GM19463 (cell line): ENCODE measurements at regions not wholly inside any gene's neighbourhood (a gene's known extent, or its start where the extent isn't known, plus 50 kb on each side); places are given as distances from the start of the nearest gene placed in this dataset.
"Not testable (repeated sequence)": the region's sequence is repeated elsewhere in the genome, so short reads cannot be mapped to it uniquely, and the experiment has no call there.

Experiments
- ATAC-seq: cut with Tn5 transposase; IDR thresholded peaks from one replicate; pipeline ENCODE4 v1.9.1; 2021; ENCODE audit warnings: mild to moderate bottlenecking, moderate library complexity; ENCODE audit not compliant: unreplicated experiment

DNA sequence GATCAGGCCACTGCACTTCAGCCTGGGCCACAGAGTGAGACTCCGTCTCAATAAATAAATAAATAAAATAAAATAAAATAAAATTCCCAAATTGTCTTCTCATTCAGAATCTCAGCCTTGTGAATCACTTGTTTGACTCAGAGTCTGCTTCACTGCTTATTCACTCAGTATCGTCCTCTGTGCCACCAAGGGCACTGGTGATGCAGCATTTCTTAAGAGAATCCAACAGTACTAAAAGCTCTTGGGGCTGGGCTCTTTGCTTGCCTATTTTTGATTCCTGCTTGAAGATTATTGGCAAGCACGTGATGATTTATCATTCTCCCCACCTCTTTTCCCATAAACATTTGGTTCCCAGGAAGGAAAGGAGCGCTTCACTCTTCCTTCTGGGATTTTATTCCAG lies 54.8 kb upstream of the HMGB1 start:
- no peak for ATAC-seq

DNA sequence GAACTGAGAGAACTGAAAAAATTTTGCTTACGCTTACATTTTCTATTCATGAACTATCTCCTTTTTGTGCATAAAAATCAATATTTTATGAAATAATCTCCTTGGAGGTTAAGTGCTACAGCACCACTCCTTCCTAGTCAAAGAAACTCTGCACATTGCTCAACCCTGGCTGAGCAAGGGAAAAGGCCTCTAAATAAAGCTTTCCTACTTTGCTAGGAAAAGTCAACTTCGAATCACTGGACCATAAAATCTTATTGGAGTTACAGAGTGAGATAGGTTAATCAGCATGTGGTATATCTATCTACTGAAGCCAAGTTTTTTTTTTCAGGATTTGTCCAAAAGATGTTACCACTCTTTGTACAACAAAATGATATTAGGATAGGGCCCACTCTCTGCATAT lies 57.5 kb upstream of the HMGB1 start:
- ATAC-seq, result no peak

GRCh38 chr13:30523817-30524216 lies 58.1 kb upstream of the HMGB1 start:
- ATAC-seq, result not testable (repeated sequence)

DNA sequence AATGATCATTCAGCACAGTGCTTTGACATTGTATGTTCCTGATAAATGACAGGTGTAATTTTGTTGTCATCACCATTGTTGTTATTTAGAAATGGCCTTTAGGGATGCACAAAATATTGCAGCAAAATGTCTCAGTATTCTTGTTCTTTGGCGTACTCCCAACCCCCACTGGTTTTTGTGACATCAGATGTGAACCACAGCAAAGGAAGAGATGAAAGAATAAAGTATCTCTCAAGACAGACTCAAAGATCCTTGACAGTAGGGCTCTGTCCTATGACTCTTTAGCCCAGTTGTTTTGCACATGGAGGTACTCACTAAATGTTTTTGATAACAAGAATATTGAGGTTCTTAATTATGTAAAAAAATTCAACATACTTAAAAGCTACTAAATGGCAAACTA lies 59.5 kb upstream of the HMGB1 start:
- not testable (repeated sequence) for ATAC-seq

- no peak for ATAC-seq
These were observed 61.1 kb upstream of the HMGB1 start for GRCh38 chr13:30526612-30527495.

DNA sequence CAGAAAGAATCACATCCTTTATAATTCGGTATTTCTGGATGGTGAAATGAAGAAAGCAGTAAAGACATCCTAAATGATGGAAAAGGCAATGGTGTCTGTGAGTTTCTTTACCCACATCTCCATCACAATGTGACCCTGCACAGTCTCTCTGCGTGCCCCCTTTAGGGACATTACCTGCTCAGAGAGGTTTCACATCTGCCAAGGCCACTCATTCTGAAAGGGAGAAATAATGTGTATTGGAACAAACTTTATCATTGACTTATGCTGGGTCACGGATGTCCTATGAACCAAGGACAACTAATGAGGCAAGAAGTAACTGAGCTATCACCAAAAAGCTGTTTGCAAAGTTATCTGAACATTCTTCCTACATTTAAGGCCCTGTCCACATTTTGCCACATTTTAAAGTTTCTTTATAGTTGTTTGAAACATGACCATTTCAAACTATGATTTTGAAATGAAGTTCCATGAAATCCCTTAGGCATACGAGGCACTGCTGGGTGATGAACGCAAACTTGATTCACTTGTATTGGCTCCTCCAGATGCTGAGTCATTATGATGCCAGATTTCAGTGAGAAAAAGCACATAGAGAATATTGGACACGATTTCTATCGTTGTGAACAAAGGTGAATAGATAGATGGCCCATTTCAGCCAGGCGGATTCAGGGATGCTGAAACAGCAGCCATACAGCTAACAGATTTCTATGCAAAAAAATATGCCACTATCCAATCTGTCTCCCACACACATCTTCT lies 63.5 kb upstream of the HMGB1 start:
- peak; percentile 93 for ATAC-seq

DNA sequence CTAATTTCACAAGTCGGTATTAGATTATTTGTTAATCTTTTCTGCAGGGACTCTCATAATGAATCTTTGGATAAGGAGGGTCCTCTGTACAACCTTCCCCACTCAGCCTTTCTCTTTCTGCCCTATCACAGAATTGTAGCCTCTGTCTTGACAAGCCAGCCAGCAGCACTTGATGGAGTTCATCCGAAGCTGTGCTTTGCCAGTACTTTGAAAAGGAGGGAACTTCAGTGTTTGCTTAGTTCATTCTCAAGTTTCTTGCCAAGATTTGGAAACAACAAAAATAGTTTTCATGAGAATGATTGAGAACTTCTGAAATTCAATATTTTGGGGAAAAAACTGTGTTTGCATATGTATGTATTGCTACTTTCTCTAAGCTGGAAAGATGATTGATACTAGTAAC lies 69.3 kb upstream of the HMGB1 start:
- ATAC-seq, result no peak

GRCh38 chr13:30545320-30545719 lies 72.4 kb upstream of the USPL1 start:
- ATAC-seq, result no peak

DNA sequence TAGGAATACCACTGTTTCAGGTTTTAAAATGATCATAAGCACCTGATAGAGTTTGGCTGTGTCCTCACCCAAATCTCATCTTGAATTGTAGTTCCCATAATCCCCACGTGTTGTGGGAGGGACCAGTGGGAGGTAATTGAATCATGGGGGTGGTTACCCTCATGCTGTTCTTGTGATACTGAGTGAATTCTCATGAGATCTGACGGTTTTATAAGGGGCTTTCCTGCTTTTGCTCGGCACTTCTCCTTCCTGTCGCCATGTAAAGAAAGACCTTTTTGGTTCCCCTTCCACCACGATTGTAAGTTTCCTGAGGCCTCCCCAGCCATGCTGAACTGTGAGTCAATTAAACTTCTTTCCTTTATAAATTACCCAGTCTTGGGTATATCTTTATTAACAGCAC lies 69.7 kb upstream of the USPL1 start:
- not testable (repeated sequence) for ATAC-seq

DNA sequence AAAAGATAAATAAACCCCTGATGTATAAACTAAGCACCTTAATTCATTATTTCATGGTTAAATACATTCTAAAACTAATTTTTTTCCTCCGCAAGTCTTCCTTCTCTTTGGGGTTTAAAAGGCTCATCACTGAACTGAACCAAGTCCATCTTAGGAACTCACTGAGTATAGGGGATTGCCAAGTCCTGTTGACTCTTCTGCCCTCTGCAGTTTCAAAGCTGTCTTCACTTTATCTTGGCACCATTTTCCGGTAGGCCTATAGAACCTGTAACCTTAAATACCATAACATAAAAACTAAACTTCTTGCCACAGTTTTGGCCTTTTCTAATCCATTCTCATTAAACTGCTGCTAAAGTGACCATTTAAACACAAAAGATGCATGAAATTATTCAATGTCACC lies 66.5 kb upstream of the USPL1 start:
- ATAC-seq, result peak; percentile 83

DNA sequence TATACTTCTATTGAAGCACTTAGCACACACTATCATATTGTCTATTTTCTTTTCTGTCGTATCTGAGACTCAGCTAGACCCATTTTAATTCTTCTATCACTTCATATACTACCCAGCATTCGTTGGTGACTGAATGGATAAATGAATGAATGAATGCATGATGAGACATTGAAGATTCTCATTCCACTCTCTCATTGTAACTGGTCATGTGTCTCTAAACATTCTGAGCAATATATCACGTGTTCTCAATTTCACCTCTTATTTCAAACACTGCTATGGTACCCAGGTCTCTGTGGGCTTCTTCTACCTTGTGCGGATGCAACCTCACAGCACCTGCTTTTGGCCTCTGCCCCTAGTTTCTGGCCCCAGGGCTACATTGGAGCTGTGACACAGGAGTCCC lies 65.2 kb upstream of the USPL1 start:
- ATAC-seq, result no peak

DNA sequence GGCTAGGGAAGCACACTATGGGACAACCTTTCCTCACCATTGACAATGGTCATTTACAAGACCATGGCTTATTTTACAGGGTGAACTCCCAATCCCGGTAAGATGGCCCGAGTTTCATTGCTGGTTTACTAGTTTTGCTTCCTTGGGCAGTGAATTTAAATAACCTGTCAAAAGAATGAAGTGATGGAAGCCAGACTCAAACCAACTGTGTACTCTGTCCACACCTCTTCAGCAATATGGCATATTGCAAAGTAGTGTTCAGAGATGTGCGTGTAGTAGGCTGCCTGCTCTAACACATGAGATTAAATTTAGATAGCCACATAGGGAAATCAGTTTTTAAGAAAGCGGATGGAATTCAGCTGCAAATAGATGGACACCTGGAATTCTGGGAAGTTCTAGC lies 58.4 kb upstream of the USPL1 start:
- no peak for ATAC-seq

DNA sequence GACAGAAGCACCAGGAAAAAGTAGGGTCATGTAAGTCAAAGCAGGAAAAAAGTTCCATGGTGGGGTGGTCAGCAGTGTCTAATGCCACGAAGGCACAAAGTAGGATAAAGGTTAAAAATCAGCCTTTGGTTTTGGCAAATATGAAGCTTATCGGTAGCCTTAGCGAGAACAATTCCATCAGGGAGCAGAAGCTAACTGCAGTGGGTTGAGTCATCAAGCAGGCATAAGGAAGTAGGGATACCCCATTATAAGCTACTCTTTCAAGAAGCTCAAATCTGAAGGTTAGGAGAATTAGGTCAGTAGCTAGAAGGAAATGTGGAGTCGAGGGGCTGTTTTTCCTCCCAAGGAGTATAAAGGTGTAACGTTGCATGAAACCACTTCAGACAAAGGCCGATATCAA lies 57.5 kb upstream of the USPL1 start:
- ATAC-seq, result no peak

DNA sequence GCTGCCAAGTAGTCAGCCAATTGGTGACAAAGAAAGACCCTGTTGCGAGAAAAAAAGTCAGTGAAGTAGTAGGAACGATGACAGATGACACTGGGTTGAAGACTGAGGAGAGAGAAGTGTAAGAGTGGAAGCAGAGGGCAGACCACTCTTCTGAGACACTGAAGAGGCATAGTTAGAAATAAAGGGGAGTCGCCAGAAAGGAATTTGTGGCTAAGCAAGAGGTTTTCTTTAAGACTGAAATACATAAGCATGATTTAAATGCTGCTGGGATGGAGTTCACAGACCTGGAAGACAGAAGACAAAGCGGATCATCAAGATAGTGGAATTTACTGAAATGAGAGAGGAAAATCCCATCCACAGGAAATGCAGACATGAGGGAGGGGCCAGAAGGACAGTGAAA lies 56.2 kb upstream of the USPL1 start:
- ATAC-seq, result no peak

GRCh38 chr13:30564489-30564888 lies 53.2 kb upstream of the USPL1 start:
- ATAC-seq, result no peak

- no peak for ATAC-seq
These were observed 52.1 kb upstream of the USPL1 start for GRCh38 chr13:30565658-30566057.

DNA sequence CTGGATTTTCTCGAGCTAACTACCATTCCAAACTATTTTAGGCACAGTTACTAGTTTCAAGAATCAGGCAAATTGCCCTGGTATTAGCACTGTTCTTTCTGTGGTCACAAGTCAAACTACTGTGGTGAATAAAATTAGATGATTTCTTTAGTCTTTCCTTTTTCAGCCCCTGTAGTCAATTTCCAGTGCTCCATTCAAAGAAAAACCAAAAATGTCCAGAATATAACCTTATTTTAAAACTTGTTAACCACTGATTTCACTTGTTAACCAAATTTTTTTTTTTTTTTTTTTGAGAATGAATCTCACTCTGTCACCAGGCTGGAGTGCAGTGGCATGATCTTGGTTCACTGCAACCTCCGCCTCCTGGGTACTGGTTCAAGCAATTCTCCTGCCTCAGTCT lies 50.6 kb upstream of the USPL1 start:
- ATAC-seq, result no peak
